Tibial artery (tissue), 4 donors: ENCODE measurements at regions not wholly inside any gene's neighbourhood (a gene's known extent, or its start where the extent isn't known, plus 50 kb on each side); places are given as distances from the start of the nearest gene placed in this dataset.
"Not testable (repeated sequence)": the region's sequence is repeated elsewhere in the genome, so short reads cannot be mapped to it uniquely, and the experiment has no call there.

Source experiments
- DNase-seq, 2 donors: peaks; one replicate each; pipeline ENCODE4 v3.0.0-alpha.2; 2019
- H3K27ac ChIP-seq, 2 donors: fragments of 200-600 bp; sonication (generic) in 1 of 2; 1 replicate in 1 of 2; 2 replicates in 1 of 2; pipeline ENCODE4 v1.5.1; 2018 to 2019; ENCODE audit warnings: mild to moderate bottlenecking in 1 of 2
- H3K27me3 ChIP-seq, 2 donors: fragments of 200-600 bp; sonication (generic) in 1 of 2; one replicate each; pipeline versions ENCODE4 v1.5.1 to v1.6.0; 2016 to 2019
- H3K36me3 ChIP-seq, 3 donors: fragments of 200-600 bp; sonication (generic) in 2 of 3; one replicate each; pipeline ENCODE4 v1.5.1; 2016 to 2019; ENCODE audit warnings: mild to moderate bottlenecking in 2 of 3
- H3K4me1 ChIP-seq, 4 donors: fragments of 200-600 bp; sonication (generic) in 2 of 4; 1 replicate in 3 of 4; 2 replicates in 1 of 4; pipeline ENCODE4 v1.5.1; 2016 to 2019
- H3K4me3 ChIP-seq, 2 donors: fragments of 200-600 bp; sonication (generic) in 1 of 2; 1 replicate in 1 of 2; 2 replicates in 1 of 2; pipeline ENCODE4 v1.5.1; 2018 to 2019; ENCODE audit warnings: mild to moderate bottlenecking in 2 of 2
- H3K9me3 ChIP-seq, 3 donors: fragments of 200-600 bp; sonication (generic) in 1 of 3; one replicate each; pipeline ENCODE4 v1.5.1; 2016 to 2019
- CTCF ChIP-seq, 2 experiments: fragments of 200-600 bp in 1 of 2; fragments of 450-650 bp in 1 of 2; IDR thresholded peaks; one replicate each; pipeline ENCODE4 v1.5.1; 2017 to 2019; ENCODE audit warnings: antibody characterized with exemption in 2 of 2, mild to moderate bottlenecking in 1 of 2, moderate library complexity in 1 of 2
- intact Hi-C: fragments of 100-400 bp; cut with DNase I; formaldehyde crosslinking; loops from one replicate; pipeline ENCODE4 v1.15.0; 2023; ENCODE audit warnings: low total_unique reads

DNA sequence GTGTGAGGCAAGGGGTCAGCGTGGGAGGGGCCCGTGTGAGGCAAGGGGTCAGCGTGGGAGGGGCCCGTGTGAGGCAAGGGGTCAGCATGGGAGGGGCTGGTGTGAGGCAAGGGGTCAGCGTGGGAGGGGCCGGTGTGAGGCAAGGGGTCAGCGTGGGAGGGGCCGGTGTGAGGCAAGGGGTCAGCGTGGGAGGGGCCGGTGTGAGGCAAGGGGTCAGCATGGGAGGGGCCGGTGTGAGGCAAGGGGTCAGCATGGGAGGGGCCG, 119.2 kb downstream of the SEPTIN14 start:
- H3K36me3 ChIP-seq, intact Hi-C loops, DNase-seq, H3K9me3 ChIP-seq, H3K4me3 ChIP-seq, H3K27me3 ChIP-seq, H3K4me1 ChIP-seq, H3K27ac ChIP-seq: not testable (repeated sequence)

DNA sequence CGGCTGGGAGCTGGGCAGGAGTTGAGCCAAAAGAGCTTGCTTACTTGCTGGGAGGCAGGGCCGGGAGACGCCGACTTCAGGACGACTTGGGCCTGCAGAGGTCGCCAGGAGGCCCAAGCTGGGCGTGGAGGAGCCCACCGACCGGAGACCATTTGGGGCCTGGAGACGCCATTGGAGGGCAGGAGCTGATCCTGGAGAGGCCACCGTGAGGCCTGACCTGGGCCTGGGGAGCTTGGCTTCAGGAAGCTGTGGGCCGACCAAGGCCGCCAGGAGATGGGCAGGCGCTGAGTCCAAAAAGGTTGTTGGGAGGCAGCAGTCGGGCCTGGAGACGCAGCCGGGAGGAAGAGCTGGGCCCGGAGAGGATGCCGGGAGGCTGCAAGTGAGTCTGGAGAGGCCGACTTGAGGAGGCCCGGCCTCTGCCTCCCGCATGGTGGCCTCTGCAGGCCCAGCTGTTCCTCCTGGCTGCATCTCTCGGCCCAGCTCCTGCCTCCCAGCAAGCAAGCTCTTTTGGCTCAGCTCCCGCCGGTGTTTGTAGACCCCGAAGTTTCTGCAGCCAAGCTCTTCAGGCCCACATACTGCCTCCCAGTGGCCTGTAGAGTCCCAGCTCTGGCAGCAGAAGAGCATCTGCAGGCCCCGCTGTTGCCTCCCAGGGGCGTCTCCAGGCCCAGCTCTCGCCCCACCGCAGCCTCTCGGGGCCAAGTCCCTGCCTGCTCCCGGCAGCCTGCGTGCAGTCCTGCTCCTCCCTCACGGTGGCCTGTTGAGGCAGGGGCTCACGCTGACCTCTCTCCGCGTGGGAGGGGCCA, 119.7 kb downstream of the SEPTIN14 start:
- H3K4me1 ChIP-seq, DNase-seq, H3K36me3 ChIP-seq, H3K27ac ChIP-seq, intact Hi-C loops, H3K27me3 ChIP-seq, H3K4me3 ChIP-seq, H3K9me3 ChIP-seq: not testable (repeated sequence)

GRCh38 chr7:55741721-55742631, 120.6 kb downstream of the SEPTIN14 start:
- H3K9me3 ChIP-seq, H3K27ac ChIP-seq, H3K27me3 ChIP-seq, DNase-seq, H3K4me1 ChIP-seq, intact Hi-C loops, H3K36me3 ChIP-seq, H3K4me3 ChIP-seq: not testable (repeated sequence)

DNA sequence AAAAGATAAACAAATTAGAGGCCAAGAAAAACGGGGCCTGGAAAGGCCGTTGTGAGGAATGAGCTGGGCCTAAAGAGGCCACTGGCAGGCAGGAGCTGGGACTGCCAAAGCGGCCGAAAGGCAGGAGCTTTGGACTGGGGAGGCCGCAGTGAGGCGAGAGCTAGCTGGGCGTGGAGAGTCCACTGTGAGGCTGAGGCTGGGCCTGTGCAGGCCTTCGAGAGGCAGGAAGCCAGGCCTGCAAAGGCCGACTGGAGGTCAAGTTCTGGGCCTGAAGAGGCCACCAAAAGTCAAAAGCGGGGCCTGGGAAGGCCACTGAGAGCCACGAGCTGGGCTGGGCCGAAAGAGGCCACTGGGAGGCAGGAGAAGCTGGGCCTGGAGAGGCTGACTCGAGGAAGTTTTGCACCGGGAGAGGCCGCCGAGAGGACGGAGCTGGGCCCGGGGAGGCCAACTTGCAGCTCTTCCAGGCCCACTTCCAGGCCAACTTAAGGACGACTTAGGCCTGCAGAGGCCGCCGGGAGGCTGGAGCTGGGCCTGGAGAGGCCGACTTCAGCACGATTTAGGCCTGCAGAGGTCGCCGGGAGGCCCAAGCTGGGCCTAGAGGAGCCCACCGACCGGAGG, 121.8 kb downstream of the SEPTIN14 start:
- H3K27ac ChIP-seq, H3K9me3 ChIP-seq, H3K4me3 ChIP-seq, intact Hi-C loops, DNase-seq, H3K27me3 ChIP-seq, H3K4me1 ChIP-seq, H3K36me3 ChIP-seq: not testable (repeated sequence)

DNA sequence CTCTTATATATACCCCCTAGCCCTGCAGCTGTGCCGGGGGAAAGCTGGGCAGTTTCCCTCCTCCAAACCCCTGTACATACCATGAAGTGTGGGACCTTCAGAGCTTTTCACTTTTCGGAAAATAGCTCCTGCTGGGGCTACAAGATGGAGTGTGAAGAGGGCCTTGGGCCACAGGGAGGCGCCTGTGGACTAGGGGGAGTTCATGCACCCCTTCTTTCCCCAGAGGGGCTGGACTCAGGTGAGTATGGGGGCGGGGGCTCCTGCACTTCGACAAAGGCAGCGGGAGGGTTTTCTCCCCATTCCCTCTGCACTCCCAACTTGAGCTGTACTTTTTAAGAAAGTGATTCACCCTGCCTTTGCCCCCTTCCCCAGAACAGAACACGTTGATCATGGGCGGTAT, 122.5 kb downstream of the SEPTIN14 start:
- intact Hi-C loops, H3K36me3 ChIP-seq, H3K27ac ChIP-seq, H3K27me3 ChIP-seq, H3K4me3 ChIP-seq, DNase-seq, H3K4me1 ChIP-seq, H3K9me3 ChIP-seq: not testable (repeated sequence)

- H3K4me1 ChIP-seq, H3K27ac ChIP-seq, H3K4me3 ChIP-seq, H3K27me3 ChIP-seq, H3K9me3 ChIP-seq, H3K36me3 ChIP-seq, intact Hi-C loops, DNase-seq: not testable (repeated sequence)
These were observed 125.8 kb downstream of the SEPTIN14 start for GRCh38 chr7:55736641-55737221.

DNA sequence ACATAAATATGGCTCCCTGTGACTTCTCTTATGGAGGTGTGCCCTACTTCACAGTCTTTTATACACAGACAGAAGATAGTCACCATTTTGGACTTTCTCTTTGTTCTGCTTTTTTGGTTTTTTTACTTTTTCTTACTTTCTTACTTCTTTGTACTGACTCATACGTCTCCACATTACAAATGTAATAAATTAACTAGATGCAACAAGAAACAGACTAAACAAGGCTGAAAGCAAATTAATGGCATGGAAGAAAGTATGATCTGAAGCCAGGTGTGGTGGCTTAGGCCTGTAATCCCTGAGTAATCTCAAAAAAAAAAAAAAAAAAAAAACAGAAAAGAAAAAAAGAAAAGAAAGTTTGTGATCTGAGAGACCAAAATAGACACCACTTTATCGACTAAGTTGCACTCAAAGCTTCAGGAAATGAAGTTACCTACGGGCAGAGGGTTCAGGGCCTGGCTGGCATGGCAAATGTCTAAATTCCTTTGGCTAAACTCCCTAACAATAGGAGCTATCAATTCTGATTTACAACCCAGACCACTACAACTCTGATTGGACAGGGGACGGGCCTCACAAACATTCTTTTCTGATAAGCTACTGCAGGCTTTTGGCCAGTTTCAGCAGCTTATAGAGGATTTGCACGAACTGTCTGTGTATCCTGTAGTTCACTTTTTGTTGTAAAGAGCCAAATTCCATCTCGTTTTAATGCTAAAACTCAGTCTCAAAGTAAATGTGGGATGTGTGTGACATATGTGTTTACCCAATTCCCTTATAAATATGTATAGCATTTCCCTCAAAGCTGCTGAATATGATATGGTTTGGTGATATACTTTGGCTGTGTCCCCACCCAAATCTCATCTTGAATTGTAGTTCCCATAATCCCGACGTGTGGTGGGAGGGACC, 129.1 kb downstream of the SEPTIN14 start:
- intact Hi-C loops: no loop called here
- Histone ChIP-seq H3K4me3 (no peak overlapping the region), H3K27me3 (no peaks in the 10 kb centered on the region), H3K4me1 (no peaks in the 10 kb centered on the region), H3K36me3 (no peaks in the 10 kb centered on the region), H3K27ac (no peak overlapping the region), H3K9me3 (no peaks in the 10 kb centered on the region)
- DNase-seq: no peak
- no peak for TF ChIP-seq CTCF (IDR thresholded peaks at IDR 0.05)

GRCh38 chr7:55731931-55732330, 130.6 kb downstream of the SEPTIN14 start:
- DNase-seq: no peak
- intact Hi-C loops: no loop called here
- no peak for TF ChIP-seq CTCF (IDR thresholded peaks at IDR 0.05)

More at GRCh38 chr7:55731931-55732330, 130.6 kb downstream of the SEPTIN14 start:
- Histone ChIP-seq H3K27me3 (no peaks in the 10 kb centered on the region), H3K4me3 (no peak overlapping the region), H3K36me3 (no peaks in the 10 kb centered on the region), H3K27ac (no peak overlapping the region), H3K4me1 (no peaks in the 10 kb centered on the region), H3K9me3 (no peaks in the 10 kb centered on the region)
